Renal cortex interstitium (tissue), 11 donors: ENCODE measurements at regions not wholly inside any gene's neighbourhood (a gene's known extent, or its start where the extent isn't known, plus 50 kb on each side); places are given as distances from the start of the nearest gene placed in this dataset.

Experiments used
- DNase-seq, 11 donors: peaks; one replicate each; pipeline ENCODE4 v3.0.0-alpha.2; 2013; ENCODE audit warnings: low read depth in 9 of 11, low spot score in 4 of 11; ENCODE audit errors: extremely low read depth in 1 of 11

DNA sequence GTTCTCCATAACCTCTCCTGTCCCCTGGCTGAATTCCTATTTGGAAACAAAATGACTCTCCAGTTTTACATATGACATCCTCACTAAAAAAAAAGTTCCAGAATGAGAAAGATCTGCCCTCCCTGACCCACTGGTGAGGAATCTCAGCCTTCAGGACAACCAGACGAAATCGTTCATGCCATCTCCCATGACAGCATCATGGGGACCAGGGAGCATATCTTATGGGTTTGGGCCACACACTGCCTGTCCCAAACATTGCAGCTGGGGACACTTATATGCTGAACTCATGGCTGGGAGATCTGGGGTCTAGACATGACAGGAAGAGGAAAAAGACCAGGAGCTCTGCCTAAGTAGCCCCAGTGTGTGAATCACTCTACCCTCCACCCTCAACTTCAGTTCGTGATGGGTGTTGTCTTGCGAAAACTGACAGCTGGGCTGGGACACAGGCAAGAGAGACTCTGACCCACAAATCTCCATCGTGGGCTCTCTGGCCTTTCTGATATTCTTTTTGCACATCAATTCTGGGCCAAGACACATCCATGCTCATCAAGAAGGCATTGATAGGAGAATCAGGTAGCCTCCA, 102.0 kb downstream of the ZNF280B start:
- no peak for DNase-seq

DNA sequence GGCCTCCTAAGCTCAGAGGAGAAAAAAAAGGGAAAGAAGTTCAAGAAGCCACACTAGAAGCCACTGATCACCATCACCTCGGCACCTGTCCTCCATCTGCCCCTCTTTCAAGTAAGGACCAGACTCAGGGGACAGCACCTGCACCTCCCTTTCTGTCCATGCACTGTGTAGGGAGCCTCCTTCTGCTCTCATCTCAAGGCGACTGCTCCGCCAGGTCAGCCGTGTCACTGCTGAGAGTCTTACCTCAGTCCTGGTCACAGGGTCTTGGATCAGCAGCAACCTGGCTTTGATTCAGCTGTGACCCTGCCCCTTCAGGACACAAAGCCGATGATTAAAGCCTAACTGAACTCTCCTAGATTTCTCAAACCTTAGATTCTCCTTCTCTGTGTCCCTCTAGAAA, 101.5 kb downstream of the ZNF280B start:
- DNase-seq = no peak

DNA sequence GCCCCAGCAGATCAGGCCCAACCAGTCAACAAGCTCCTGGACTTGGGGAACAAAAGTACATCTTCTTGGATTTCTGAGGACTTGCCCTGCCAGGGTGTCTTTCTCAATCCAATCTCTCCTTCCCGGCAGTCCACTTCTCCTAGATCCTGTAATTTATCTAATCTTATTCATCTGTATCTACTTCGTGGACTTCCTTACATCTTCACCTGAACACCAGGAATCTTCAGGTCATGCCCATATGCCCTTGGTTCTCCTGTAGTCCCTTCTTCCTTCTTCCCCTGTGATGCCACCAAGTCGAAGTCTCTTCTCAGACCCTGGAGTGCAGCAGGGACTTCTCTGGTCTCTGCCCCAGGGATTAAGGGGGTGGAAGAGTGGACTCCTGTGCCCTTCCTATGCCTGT, 100.3 kb downstream of the ZNF280B start:
- no peak for DNase-seq

DNA sequence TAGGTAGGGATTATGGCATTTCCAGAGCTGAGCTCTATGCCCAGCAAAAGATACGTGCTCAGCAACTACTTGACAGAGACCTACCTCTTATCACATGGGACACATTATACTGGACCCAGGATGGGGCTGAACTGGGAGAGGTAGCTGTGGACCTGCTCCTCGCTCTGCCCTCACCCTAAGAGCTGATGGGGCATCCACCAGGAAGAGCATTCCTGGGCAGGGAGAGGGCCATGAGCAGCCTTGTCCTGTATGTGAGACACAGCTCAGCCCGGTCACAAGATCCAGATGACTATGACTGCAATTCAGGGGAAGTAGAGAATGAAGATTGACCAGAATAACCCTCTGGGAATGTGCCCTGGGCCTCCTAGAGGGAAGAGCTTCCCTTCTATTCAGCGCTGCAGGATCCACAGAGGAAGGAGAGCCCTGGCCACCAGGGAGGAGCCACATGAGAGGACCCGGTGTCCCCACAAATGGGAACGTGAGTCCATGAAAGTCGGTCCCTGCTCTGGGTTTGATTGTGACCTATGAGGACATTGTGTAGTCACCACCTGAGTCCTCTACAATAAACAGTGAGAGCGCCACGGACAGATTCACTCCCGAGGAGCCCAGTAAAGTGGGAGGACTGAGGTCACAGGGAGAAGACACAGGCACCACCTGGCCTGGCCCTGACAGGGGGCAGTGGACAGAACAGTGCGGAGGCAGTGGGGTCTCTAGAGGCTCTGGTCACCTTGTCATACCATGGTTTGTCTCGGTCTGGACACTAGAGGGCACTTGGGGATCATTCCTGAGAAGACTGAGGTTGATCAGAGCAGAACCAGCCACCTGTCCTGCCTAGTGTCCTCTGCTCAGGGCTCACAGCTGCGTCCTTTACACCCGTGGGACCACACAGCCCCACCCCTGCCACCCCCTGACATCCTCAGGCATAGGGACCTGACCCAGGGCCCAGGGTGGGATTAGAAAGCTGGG, 99.5 kb downstream of the ZNF280B start:
- DNase-seq = no peak

DNA sequence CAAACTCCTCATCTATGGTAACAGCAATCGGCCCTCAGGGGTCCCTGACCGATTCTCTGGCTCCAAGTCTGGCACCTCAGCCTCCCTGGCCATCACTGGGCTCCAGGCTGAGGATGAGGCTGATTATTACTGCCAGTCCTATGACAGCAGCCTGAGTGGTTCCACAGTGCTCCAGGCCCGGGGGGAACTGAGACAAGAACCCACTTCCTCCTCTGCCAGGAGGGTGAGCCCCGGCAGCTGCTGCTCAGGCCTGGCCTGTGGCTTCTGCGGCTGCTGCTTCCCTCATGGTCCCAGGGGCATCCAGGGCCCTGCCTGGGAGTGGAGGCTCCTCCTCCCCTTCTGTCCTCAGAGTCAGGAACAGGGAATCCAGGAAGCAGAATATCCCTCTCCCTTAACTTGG, 98.4 kb downstream of the ZNF280B start:
- DNase-seq = no peak

DNA sequence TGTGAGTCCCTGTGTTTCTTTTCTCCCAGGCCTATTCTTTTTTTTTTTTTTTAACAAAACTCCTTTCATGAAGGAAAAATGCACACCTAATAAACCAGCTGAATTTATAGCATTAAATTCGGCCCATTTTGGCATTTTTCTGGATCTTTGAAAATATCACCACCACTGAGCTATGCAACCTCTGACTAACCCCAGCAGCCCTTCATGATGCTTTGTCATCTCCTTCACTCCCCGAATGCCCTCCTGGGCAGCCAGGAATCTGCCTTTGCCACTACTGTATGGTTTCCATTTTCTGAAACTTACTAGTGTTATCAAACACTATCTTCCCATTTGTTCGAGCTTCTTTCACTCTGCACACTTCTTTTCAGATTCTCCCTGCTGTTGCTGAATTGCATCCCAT, 97.9 kb downstream of the ZNF280B start:
- DNase-seq = no peak

DNA sequence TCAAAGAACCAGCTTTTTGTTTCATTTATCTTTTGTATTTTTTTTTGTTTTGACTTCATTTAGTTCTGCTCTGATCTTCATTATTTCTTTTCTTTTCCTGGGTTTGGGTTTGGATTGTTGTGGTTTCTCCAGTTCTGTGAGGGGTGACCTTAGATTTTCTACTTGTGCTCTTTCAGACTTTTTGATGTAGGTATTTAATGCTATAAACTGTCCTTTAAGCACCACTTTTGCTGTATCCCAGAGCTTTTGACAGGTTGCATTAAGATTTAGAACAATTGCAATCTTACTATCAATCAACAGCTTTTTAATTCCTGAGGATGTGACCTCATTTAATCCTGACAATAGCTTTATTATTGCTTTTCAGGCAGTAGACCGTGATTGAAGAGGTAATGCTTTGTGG, 94.3 kb downstream of the ZNF280B start:
- DNase-seq = no peak

DNA sequence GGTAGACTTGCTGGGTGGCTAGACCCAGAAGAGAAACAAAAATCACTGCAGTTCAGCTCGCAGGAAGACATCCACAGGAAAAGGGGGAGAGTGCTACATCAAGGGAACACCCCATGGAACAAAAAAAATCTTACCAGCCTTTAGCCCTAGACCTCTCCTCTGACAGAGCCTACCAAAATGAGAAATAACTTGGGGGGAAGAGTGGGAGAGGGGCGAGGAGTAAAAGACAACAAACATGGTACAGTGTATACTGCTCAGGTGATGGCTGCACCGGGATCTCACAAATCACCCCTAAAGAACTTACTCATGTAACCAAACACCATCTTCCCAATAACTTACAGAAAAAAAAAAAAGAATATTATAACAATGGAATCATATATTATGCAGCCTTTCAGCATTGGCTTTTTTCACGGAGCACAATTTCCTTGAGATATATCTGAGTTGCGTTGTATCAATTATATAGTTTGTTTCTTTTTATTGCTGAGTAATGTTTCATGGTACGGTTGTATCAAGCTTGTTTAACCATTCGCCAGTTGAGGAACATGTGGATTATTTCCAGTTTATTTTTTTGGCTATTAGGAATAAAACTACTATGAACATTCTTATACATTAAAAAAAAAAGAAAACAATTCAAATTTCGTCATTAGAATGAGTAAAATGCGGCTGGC, 90.9 kb downstream of the ZNF280B start:
- DNase-seq = no peak

DNA sequence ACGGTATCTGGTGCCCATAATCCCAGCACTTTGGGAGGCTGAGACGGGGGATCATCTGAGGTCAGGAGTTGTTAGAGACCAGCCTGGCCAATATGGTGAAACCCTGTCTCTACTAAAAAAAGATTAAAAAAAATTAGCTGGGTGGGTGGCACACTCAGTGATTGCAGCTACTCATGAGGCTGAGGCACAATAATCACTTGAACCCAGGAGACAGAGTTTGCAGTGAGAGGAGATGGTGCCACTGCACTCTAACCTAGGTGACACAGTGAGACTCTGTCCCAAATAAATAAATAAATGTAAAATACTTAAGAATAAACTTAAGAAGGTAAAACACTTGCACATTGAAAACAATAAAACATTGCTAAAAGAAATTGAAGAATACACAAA, 90.4 kb downstream of the ZNF280B start:
- DNase-seq = no peak

DNA sequence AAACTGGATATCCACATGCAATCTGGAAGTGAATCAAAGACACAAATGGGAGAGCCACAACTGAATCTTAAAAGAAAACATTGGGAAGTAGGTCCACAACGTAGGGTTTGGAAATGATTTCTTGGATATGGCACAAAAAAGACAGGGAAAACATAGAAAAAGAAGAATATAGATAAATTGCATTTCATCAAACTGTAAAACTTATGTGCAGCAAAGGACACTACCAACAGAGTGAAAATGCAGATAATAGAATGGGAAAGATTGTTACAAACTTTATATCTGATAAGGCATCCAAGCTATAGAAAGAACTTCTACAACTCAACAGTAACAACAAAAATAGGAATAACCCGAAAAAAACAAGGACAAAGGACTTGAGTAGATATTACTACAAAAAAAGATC, 89.6 kb downstream of the ZNF280B start:
- DNase-seq = no peak

DNA sequence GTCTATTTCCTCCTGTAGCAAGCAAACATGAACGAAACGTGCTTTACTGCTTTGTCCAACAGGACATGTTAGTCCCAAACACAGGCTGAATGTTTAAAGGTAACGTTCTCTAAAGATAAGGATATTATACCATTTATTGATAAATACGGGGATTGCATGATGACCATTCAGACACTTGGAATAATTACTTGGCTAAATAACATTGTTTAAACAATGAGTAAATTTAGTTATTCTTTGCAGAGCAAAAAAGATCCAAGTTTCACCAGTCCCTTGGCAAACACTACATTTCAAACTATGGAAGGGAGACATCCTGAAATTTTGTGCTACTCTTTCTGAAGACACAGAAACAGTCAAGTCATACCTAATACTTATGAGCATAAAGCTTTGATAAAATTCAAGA, 88.0 kb downstream of the ZNF280B start:
- no peak for DNase-seq

DNA sequence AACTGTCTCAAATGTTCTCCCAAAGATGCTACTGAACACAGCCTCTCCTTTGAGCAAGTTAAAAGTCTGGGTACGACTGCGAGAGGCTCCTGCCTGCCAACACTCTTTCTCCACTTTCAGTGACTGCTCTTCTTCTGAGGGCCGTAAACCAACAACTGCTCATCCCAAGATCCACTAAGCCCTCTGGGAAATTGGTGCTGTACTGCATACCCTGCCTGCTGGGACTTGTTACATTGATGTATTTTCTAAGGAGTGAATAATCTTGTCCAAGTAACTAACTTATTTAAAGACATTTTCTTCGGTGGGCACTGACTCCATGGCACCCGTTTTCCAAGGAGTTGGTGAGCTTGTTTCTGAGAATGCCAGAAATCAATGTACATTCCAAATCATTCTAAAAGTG, 87.2 kb downstream of the ZNF280B start:
- no peak for DNase-seq

DNA sequence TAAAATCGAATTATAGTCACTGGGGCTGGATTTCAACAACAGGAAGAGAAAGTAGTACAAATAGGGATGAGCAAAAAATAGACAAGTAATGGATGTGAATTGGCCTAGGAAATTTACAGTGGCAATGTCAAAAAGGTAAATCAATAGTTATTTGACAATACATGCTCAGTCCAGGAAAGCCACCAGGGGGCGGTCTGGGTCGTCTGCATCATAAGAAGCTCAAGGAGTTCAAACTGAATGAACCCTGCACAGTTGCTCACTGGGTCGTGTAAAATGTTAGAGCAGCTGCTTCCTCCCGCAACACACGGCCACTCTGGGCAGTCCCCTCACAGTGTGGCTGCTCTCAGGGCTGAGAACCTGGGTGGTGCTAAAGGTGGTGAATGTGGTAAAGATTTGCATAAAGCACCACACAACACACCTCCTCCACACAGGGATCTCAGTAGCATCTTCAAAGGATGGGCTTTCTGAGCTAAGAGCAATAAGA, 85.9 kb downstream of the ZNF280B start:
- DNase-seq = peak in 3 of 11 donors; percentile 50 to 75 (median 57)

DNA sequence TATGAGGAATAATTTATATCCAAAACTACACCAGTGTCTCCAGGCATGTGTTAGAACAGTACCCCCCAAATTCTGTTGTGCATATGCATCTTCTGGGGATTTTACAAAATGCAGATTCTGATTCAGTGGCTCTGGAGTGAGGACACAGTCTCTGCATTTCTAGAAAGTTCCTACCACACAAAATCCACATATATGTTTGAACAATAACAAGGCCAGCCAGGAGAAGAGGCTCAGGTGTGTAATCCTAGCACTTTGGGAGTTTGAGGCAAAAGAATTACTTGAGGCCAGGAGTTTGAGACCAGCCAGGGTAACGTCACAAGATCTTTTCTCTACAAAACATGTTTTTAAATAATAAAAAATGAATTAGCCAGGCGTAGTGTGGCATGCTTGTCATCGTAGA, 84.9 kb downstream of the ZNF280B start:
- no peak for DNase-seq

DNA sequence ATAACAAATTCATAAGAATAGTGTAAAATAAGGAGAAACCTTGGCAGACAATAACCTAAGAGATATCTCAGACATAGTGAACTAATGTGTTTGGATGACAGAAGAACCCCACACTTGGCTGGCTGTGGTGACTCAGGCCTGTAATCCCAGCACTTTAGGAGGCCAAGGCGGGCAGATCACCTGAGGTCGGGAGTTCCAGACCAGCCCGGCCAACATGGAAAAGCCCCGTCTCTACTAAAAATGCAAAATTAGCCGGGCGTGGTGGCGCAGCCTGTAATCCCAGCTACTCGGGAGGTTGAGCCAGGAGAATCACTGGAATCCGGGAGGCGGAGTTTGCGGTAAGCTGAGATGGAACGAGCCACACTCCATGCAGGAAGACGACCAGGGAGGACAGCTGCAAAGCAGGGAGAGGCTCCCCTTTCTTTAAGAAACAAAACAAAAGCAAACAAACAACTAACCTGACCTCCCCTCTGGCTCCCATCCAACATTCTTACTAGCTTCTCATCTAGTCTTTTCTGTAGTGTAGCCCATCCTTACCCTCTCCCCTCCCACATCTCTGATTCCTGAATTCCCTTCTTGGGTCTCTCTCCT, 84.2 kb downstream of the ZNF280B start:
- no peak for DNase-seq

DNA sequence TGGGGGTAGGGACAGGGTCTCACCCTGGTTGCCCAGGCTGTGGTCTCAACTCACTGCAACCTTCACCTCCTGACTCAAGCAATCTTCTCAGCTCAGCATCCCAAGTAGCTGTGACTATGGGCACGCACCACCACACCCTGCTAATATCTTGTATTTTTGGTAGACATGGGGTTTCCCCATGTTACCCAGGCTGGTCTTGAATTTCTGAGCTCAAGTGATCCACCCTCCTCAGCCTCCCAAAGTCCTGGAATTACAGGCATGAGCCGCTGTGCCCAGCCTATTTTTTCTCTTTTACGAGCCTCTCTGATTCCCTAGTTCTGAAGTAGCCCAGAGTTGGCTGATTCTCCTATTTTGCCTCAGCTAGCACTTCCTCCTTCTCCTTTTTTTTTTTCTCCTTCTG, 83.6 kb downstream of the ZNF280B start:
- DNase-seq = no peak

DNA sequence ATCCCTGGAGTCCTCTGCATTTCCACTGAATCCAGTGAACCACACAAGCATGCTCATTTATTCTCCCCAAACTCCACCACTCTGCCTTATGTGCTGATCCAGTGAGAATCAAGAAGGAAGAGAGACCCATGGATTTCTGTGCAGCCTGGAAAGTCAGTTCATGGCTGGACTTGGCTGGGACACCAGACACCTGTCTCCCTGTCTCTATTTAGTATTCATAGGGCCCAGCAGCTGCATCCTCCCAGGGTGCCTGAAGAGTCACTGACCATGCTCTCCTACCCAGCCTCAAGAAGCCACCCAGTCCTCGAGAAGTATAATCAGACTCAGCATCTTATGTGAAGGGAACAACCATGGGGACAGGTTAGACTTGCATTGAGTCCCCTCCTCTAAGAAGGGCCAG, 83.2 kb downstream of the ZNF280B start:
- DNase-seq = no peak

DNA sequence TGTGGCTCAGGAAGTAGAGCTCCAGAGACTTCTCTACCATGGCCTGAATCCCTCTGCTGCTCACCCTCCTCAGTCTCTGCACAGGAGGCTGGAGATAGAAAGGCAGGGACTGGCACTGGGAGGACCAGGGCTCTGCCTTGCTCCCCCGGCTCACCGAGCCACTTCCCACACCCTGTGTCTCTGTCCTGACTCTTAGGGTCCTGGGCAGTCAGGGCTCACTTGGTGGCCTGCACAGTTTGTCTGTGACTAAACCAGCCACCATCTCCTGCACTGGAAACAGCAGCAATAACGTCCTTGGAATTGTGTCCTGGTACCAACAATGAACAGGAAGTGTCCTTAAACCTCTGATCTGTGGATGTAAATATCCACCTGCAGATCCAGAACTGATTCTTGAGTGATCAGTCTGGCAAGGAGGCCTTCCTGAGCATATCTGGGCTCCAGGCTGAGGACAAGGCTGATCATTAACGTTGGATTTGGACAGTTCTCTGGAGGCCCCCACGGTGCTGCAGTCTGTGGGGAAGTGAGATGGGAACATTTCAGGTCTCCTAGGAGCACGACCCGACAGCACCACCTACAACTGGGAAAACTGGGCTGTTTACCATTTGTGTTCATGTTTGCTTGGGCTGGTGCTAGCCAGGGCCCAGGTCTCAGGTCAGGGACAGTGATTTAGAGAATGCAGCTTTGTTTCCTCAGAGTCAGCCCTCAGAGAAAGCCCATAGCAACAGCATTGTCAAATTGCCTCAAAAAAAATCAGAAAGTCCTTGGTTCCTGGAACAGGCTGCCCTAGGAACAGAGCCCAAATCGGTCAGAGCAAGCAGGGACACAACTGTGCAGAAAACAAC, 82.5 kb downstream of the ZNF280B start:
- no peak for DNase-seq

DNA sequence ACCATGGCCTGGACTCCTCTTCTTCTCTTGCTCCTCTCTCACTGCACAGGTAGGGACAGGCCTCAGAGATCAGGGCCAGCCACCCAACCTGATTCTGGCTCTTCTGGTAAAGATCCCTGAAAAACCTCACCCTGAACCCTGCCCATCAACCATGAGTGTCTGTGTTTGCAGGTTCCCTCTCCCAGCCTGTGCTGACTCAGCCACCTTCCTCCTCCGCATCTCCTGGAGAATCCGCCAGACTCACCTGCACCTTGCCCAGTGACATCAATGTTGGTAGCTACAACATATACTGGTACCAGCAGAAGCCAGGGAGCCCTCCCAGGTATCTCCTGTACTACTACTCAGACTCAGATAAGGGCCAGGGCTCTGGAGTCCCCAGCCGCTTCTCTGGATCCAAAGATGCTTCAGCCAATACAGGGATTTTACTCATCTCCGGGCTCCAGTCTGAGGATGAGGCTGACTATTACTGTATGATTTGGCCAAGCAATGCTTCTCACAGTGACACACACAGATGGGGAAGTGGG, 80.9 kb downstream of the ZNF280B start:
- no peak for DNase-seq
